ENCODE measurements at regions not wholly inside any gene's neighbourhood (a gene's known extent, or its start where the extent isn't known, plus 50 kb on each side); places are given as distances from the start of the nearest gene placed in this dataset.

GRCh38 chr9:13717322-13718054 is 438.0 kb upstream of the MPDZ start:
- Histone ChIP-seq H3K27me3 (no peaks in the 10 kb centered on the region), H3K4me3 (ENCODE audit: low read depth, low read length) (no peak overlapping the region), H3K9me3 (no peaks in the 10 kb centered on the region), H3K36me3 (no peaks in the 10 kb centered on the region), H3K4me1 (peaks cover 16% of the 10 kb centered on the region)
- DNase-seq = no peak
- TF ChIP-seq CTCF (IDR thresholded peaks at IDR 0.05; ENCODE audit: low read depth, low read length) = no peak

GRCh38 chr9:13716601-13717321 is 437.3 kb upstream of the MPDZ start:
- Histone ChIP-seq H3K4me3 (ENCODE audit: low read depth, low read length) (no peak overlapping the region), H3K36me3 (no peaks in the 10 kb centered on the region), H3K4me1 (peaks cover 16% of the 10 kb centered on the region), H3K9me3 (no peaks in the 10 kb centered on the region), H3K27me3 (no peaks in the 10 kb centered on the region)
- no peak for TF ChIP-seq CTCF (IDR thresholded peaks at IDR 0.05; ENCODE audit: low read depth, low read length)
- DNase-seq = no peak

- Histone ChIP-seq H3K4me1 (peaks cover 16% of the 10 kb centered on the region), H3K36me3 (no peaks in the 10 kb centered on the region), H3K9me3 (no peaks in the 10 kb centered on the region), H3K4me3 (ENCODE audit: low read depth, low read length) (no peak overlapping the region), H3K27me3 (no peaks in the 10 kb centered on the region)
- TF ChIP-seq CTCF (IDR thresholded peaks at IDR 0.05; ENCODE audit: low read depth, low read length) = no peak
- DNase-seq = no peak
Measured at GRCh38 chr9:13716090-13716489, 436.6 kb upstream of the MPDZ start.

- no peaks in the 10 kb centered on the region for H3K36me3 ChIP-seq
- no peaks in the 10 kb centered on the region for H3K9me3 ChIP-seq
- H3K4me3 ChIP-seq (ENCODE audit: low read depth, low read length) = no peak overlapping the region
- no peak for TF ChIP-seq CTCF (IDR thresholded peaks at IDR 0.05; ENCODE audit: low read depth, low read length)
- H3K27me3 ChIP-seq = no peaks in the 10 kb centered on the region
- DNase-seq = no peak
- H3K4me1 ChIP-seq = peaks cover 16% of the 10 kb centered on the region
Measured at GRCh38 chr9:13715430-13715829, 435.9 kb upstream of the MPDZ start.

GRCh38 chr9:13707612-13708576 is 428.4 kb upstream of the MPDZ start:
- no peaks in the 10 kb centered on the region for H3K27me3 ChIP-seq
- no peak for DNase-seq

More at GRCh38 chr9:13707612-13708576, 428.4 kb upstream of the MPDZ start:
- no peak for TF ChIP-seq CTCF (IDR thresholded peaks at IDR 0.05; ENCODE audit: low read depth, low read length)
- Histone ChIP-seq H3K4me1 (peaks cover 9% of the 10 kb centered on the region), H3K9me3 (no peaks in the 10 kb centered on the region; the same call in 1 of the 2 replicates), H3K4me3 (ENCODE audit: low read depth, low read length) (no peak overlapping the region), H3K36me3 (no peaks in the 10 kb centered on the region)

Data from BE2C (cell line).